Subcutaneous abdominal adipose tissue (tissue), 5 donors: ENCODE measurements at regions not wholly inside any gene's neighbourhood (a gene's known extent, or its start where the extent isn't known, plus 50 kb on each side); places are given as distances from the start of the nearest gene placed in this dataset.
"Not testable (repeated sequence)": the region's sequence is repeated elsewhere in the genome, so short reads cannot be mapped to it uniquely, and the experiment has no call there.

Source experiments
- H3K27ac ChIP-seq: one replicate; pipeline ENCODE4 v1.7.0; 2013; ENCODE audit warnings: low read depth, mild to moderate bottlenecking, inconsistent platforms, low read length, moderate library complexity
- H3K27me3 ChIP-seq, 5 donors: one replicate each; pipeline ENCODE4 v1.7.0; 2013; ENCODE audit warnings: low read length in 5 of 5, inconsistent platforms in 1 of 5; ENCODE audit not compliant: control insufficient read depth in 5 of 5, insufficient read depth in 4 of 5
- H3K36me3 ChIP-seq, 5 donors: one replicate each; pipeline ENCODE4 v1.7.0; 2013; ENCODE audit warnings: low read length in 5 of 5; ENCODE audit not compliant: control insufficient read depth in 5 of 5, insufficient read depth in 5 of 5
- H3K4me1 ChIP-seq, 5 donors: one replicate each; pipeline ENCODE4 v1.7.0; 2013; ENCODE audit warnings: low read length in 5 of 5, mild to moderate bottlenecking in 3 of 5, moderate library complexity in 1 of 5; ENCODE audit not compliant: control insufficient read depth in 5 of 5, insufficient read depth in 5 of 5
- H3K4me3 ChIP-seq, 5 donors: one replicate each; pipeline ENCODE4 v1.7.0; 2013; ENCODE audit warnings: low read length in 5 of 5, low read depth in 1 of 5
- H3K9ac ChIP-seq, 5 donors: one replicate each; pipeline ENCODE4 v1.7.0; 2013; ENCODE audit warnings: low read length in 5 of 5, mild to moderate bottlenecking in 4 of 5, moderate library complexity in 3 of 5
- H3K9me3 ChIP-seq, 5 donors: one replicate each; pipeline ENCODE4 v1.7.0; 2013; ENCODE audit warnings: low read length in 5 of 5; ENCODE audit not compliant: control insufficient read depth in 5 of 5
- donor health status: healthy.
- donor health status: healthy.
- donor health status: healthy.
- donor health status: healthy.
- donor health status: healthy.

DNA sequence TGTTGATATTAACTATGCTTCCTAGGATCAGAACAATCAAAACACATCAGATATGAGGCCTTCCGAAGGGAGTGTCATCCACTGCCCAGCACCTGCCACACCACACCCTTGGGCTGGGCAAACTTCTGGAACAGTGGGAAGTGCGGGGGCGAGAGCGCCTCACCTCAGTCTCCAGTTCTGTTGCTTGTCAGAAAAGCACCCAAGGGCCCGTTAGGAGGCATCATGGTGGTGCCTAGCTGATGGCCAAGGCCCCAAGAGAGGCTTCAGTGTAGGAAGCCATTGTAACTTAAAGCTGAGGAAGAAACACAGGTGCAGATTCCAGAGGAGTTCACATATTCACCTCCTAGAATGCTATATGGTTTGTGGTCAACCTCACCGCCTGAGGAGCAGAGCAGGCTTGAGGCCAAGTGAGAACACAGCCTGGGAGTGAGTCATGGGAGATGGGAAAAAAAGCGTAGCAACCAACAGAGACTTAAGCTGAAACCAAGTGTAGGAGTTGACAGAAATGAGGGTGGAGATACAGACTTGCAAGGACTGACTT lies 85.1 kb upstream of the ATL2 start:
- no peaks in the 10 kb centered on the region for H3K9me3 ChIP-seq
- no peak overlapping the region for H3K9ac ChIP-seq
- peaks cover 0 to 10% (median 4%) of the 10 kb centered on the region in 5 donors for H3K4me1 ChIP-seq
- H3K4me3 ChIP-seq = no peak overlapping the region
- H3K27me3 ChIP-seq = no peaks in the 10 kb centered on the region
- no peaks in the 10 kb centered on the region for H3K36me3 ChIP-seq
- H3K27ac ChIP-seq = no peak overlapping the region

DNA sequence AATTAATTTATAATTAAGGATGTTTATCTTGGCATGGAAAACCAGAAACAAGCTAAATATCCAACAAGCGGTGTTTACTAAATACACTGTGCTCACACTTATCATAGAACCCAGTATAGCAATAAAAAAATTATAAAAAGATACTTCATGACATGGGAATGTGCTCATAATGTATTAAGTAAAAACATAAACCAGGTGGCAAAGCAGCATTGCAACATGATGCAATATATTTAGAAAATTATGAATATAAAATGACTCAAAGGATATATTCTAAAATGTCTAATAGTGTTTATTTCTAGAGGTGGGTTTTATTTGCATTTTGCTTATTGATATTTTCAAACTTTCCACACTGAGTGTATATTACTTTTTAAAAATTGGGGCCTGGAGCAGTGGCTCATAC lies 84.4 kb upstream of the ATL2 start:
- H3K27ac ChIP-seq = no peak overlapping the region
- H3K4me1 ChIP-seq = peaks cover 0 to 5% (median 3%) of the 10 kb centered on the region in 5 donors

DNA sequence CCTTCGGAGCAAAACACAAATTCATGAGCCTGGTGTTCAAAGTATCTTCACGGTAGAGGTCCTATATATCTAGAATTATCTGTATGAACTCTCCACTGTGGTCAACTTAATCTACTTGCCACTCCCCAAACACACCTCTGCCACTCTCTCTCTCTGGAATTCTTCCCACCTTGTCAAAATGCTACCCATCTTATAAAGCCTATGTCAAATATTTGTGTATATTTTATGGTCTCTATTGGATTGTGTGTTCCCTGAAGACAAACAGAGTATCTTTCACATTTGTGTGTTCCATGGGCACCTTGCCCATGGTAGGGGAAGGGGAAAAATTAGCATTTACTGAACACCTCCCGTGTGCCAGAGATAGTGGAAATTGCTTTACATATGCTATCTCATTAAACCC lies 83.2 kb upstream of the ATL2 start:
- Histone ChIP-seq H3K4me3 (no peak overlapping the region), H3K36me3 (no peaks in the 10 kb centered on the region), H3K4me1 (peaks cover 0 to 4% (median 0%) of the 10 kb centered on the region in 5 donors), H3K27me3 (no peaks in the 10 kb centered on the region), H3K9me3 (no peaks in the 10 kb centered on the region), H3K9ac (no peak overlapping the region), H3K27ac (no peak overlapping the region)

More for the DNA sequence above, 84.4 kb upstream of the ATL2 start:
- H3K4me3 ChIP-seq = no peak overlapping the region
- no peaks in the 10 kb centered on the region for H3K9me3 ChIP-seq
- no peaks in the 10 kb centered on the region for H3K36me3 ChIP-seq
- no peaks in the 10 kb centered on the region for H3K27me3 ChIP-seq
- H3K9ac ChIP-seq = no peak overlapping the region

DNA sequence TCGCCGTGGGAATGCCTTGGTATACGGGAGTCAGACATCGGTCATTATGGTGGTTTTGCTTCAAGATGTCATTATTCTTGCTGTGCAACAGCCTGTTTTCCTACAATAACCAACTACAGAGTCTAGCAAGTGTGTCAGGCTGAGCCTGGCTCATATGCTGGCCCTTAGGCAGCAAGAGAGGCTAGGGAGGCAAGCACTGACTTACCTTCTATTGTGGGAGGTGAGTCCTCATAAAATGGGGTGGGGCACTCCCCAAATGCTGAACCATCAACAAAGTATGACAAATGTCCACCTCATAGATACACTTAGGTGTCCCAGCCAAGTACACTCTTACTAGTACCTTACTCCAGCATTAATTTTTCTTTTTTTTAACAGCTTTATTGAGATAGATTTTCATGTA lies 77.0 kb upstream of the ATL2 start:
- Histone ChIP-seq H3K4me1 (no peaks in the 10 kb centered on the region), H3K4me3 (no peak overlapping the region), H3K27me3 (no peaks in the 10 kb centered on the region), H3K36me3 (no peaks in the 10 kb centered on the region), H3K9ac (no peak overlapping the region), H3K9me3 (no peaks in the 10 kb centered on the region), H3K27ac (no peak overlapping the region)

DNA sequence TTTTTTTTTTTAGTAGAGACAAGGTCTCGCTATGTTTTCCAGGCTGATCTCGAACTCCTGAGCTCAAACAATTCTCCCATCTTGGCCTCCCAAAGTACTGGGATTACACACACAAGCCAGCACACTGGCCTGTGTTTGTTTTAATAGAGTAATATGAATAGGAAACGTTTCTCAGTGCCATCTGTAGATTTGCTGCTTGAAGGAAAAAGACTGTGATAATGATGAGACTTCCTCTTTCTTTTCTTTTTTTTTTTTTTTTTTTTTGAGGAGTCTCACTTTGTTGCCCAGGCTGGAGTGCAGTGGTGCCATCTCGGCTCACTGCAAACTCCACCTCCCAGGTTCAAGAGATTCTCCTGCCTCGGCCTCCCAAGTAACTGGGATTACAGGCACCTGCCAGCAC lies 74.7 kb upstream of the ATL2 start:
- H3K4me3 ChIP-seq, H3K9ac ChIP-seq, H3K9me3 ChIP-seq, H3K4me1 ChIP-seq, H3K36me3 ChIP-seq, H3K27ac ChIP-seq, H3K27me3 ChIP-seq: not testable (repeated sequence)

DNA sequence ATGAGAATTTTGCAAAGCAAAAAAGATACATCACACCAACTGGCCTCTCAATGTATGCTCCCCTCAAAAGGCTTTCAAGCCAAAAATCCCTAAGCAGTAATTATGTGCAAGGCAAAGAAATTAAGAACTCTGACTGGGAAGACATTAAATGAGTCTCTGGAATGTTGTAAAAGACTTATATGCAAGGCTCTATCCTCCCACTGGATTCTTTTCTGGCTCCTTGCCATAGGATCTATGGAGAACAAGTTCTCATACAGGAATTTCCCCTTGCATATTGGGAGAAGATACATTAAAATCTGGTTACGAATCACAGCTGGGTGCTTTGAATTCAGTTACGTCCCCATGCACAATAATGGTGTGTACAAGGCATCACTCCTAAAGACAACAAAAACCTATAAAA lies 73.4 kb upstream of the ATL2 start:
- no peak overlapping the region for H3K4me3 ChIP-seq
- H3K9me3 ChIP-seq = no peaks in the 10 kb centered on the region
- no peak overlapping the region for H3K9ac ChIP-seq
- peaks cover 3 to 12% (median 12%) of the 10 kb centered on the region in 5 donors for H3K4me1 ChIP-seq
- no peaks in the 10 kb centered on the region for H3K27me3 ChIP-seq
- no peak overlapping the region for H3K27ac ChIP-seq
- no peaks in the 10 kb centered on the region for H3K36me3 ChIP-seq

DNA sequence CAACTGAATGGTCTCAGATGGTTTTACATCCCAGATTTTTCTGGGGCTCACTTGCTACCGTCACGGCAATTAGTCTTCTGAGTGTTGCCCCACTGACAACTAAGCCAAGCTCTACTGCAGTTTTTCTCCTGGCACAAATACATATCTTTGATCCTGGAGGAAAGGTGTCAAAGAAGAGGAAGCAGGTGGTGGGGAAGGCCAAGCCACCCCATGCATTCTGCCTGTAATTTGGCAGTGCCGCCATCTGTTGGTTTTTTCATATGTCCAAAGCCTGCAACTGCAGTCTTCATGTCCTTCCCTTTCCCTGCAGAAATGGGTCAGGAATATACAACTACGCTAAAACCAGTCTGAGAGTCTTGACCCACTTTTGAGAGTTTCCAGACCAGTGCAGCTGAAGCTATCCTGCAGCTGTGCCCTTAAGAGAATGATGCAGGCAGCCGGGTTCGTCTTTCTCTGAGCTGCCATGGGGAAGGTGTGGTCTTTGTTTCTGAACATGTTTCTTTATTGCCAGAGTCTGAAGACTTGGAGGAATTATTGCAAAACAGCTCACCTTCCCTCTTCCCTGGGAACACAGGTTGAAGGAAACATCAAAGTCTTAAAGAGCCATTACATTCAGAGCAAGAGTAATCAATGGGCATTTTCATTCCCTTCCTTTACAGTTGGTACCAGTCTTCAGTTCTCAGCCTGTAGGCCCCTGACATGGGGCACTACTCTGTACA lies 71.8 kb upstream of the ATL2 start:
- H3K27me3 ChIP-seq = no peaks in the 10 kb centered on the region
- no peak overlapping the region for H3K4me3 ChIP-seq
- no peaks in the 10 kb centered on the region for H3K36me3 ChIP-seq
- no peak overlapping the region for H3K27ac ChIP-seq
- H3K4me1 ChIP-seq = peaks cover 3 to 12% (median 12%) of the 10 kb centered on the region in 5 donors
- H3K9me3 ChIP-seq = no peaks in the 10 kb centered on the region
- H3K9ac ChIP-seq = no peak overlapping the region

DNA sequence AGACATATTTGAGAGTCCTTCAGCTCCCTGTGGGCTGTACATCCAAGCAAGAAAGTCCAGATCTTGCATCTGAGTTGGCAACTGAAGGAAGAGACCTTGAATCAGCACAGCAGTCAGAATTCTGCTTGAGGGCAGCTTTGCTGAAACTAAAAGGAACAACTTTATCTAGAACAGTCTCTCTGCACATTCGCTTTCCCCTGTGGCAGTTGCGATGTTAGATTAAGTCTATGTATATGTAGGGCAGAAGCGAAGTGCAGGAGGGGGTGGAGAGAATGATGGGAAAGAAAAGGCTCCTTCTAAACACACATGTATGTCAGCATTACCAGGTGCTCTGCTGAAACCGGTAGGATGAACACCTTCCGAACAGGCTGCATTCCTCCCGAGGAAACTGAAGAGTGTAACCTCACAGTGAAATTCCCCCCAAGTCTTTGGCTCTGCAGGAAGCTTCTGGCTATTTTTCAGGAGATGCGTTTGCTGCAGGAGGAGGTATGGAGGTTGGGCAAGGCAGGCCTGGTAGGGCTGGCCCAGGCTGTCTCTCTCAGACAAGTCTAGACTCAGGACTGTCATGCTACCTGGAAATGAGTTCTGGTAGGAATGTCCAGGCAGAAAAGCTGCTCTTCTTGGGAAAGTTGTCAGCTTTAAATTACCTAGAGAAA lies 70.0 kb upstream of the ATL2 start:
- H3K9ac ChIP-seq = no peak overlapping the region
- no peak overlapping the region for H3K27ac ChIP-seq
- H3K27me3 ChIP-seq = no peaks in the 10 kb centered on the region
- no peaks in the 10 kb centered on the region for H3K36me3 ChIP-seq
- H3K4me1 ChIP-seq = peaks cover 3 to 21% (median 14%) of the 10 kb centered on the region in 5 donors
- H3K9me3 ChIP-seq = no peaks in the 10 kb centered on the region
- peak overlapping the region in 1 of 5 donors; percentile 13 for H3K4me3 ChIP-seq

DNA sequence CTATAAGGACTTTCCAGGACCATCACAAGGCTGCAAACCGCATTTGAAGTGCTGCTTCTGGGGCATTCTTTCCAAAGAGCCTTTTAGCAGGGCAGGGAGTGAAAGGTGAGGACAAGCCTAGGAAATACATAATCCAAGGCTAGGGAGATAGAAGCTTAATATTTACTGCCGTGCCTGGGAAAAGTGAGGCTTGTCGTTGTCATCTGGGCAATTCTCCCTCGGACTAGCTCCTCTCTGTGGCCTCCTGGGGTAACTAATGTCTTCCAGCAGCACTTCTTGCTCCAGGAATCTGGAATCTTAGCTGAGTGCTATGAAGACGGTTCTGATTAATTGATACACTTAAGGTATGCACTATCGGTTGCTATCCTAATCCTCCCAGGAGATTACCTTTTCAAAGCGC lies 69.3 kb upstream of the ATL2 start:
- no peaks in the 10 kb centered on the region for H3K27me3 ChIP-seq
- H3K9me3 ChIP-seq = no peaks in the 10 kb centered on the region
- peaks cover 3 to 21% (median 14%) of the 10 kb centered on the region in 5 donors for H3K4me1 ChIP-seq
- H3K9ac ChIP-seq = no peak overlapping the region
- no peaks in the 10 kb centered on the region for H3K36me3 ChIP-seq
- H3K27ac ChIP-seq = no peak overlapping the region
- peak overlapping the region in 1 of 5 donors; percentile 13 for H3K4me3 ChIP-seq

DNA sequence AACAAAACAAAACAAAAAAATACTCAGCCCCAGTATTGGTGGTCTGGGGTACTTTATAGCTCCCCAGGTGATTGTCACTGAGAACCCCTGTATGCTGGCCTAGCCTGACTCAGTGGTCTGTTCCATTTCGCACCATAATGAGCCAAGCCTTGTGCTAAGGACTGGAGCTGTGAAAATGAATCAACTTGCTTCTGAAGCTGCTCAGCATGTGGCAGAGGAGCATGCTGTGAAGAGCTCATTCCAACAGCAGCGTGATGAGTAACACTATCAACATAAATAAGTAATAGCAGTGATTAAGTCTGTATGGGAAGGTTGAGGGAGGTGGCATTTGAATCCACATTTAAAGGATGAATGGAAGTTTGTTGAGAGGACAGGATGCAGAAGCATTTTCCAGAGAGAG lies 67.2 kb upstream of the ATL2 start:
- peaks cover 3 to 21% (median 14%) of the 10 kb centered on the region in 5 donors for H3K4me1 ChIP-seq
- no peak overlapping the region for H3K4me3 ChIP-seq
- no peaks in the 10 kb centered on the region for H3K9me3 ChIP-seq
- H3K27me3 ChIP-seq = no peaks in the 10 kb centered on the region
- no peak overlapping the region for H3K9ac ChIP-seq
- no peak overlapping the region for H3K27ac ChIP-seq
- no peaks in the 10 kb centered on the region for H3K36me3 ChIP-seq
